ENCODE measurements at regions not wholly inside any gene's neighbourhood (a gene's known extent, or its start where the extent isn't known, plus 50 kb on each side); places are given as distances from the start of the nearest gene placed in this dataset.

DNA sequence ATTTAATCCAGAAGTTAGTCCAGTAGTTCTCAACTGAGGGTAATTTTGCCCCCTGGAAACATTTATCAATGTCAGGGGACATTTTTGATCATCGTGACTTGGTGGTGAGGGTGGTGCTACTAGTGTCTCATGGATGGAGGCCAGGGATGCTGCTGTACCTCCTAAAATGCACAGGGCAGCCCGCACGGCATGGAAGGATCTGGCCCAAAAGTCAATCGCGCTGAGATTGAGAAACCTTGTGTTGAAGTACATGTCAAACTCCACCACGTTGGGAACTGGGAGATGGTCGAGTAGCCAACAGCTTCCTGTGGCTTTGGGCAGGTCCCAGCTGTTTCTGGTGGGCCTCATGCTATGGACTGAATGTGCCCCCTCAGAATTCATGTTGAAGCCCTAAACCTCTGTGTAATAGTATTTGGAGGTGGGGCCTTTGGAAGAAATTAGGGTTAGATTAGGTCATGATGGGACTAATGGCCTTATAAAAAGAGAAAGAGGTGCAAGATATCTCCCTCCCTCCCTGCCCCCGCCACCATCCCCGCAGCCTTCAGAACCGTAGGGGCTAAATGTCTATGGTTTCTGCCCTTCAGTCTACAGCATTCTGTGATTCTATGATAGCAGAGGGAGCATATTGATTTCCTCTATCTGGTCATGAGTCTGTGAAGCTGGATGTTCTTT is 259.7 kb downstream of the MYCN start:
- TF ChIP-seq POLR2A (IDR thresholded peaks at IDR 0.05) (no peak), POLR2AphosphoS5 (IDR thresholded peaks at IDR 0.05) (no peak), EP300 (IDR thresholded peaks at IDR 0.05) (no peak)
- TF ChIP-seq, protein P1, sequence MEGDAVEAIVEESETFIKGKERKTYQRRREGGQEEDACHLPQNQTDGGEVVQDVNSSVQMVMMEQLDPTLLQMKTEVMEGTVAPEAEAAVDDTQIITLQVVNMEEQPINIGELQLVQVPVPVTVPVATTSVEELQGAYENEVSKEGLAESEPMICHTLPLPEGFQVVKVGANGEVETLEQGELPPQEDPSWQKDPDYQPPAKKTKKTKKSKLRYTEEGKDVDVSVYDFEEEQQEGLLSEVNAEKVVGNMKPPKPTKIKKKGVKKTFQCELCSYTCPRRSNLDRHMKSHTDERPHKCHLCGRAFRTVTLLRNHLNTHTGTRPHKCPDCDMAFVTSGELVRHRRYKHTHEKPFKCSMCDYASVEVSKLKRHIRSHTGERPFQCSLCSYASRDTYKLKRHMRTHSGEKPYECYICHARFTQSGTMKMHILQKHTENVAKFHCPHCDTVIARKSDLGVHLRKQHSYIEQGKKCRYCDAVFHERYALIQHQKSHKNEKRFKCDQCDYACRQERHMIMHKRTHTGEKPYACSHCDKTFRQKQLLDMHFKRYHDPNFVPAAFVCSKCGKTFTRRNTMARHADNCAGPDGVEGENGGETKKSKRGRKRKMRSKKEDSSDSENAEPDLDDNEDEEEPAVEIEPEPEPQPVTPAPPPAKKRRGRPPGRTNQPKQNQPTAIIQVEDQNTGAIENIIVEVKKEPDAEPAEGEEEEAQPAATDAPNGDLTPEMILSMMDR (IDR thresholded peaks at IDR 0.05) = no peak
